ENCODE measurements at regions not wholly inside any gene's neighbourhood (a gene's known extent, or its start where the extent isn't known, plus 50 kb on each side); places are given as distances from the start of the nearest gene placed in this dataset.

DNA sequence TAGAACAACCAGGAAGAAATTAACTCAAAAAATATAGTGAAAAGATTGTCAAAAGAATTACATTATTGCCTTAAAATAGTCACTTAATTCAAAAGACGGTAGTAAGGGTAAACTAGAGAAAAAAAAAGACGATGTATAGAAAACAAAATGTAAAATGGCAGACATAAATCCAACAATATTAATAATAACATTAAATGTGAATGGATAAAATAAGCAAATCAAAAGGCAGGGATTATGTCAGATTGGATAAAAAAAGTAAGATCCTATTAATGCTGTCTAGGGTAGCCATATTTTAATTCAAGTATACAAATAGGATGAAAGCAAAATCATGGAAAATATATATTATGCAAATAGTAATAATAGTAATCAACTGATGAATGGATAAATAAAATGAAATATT lies 134.0 kb upstream of the ADCY2 start:
- TF ChIP-seq CTCF (IDR thresholded peaks at IDR 0.05; ENCODE audit: insufficient read depth, low read length) (no peak), SPI1 (IDR thresholded peaks at IDR 0.05; ENCODE audit: borderline replicate concordance, low read depth) (no peak), POLR2AphosphoS5 (IDR thresholded peaks at IDR 0.05; ENCODE audit: low read depth) (no peak)
